ENCODE measurements at regions not wholly inside any gene's neighbourhood (a gene's known extent, or its start where the extent isn't known, plus 50 kb on each side); places are given as distances from the start of the nearest gene placed in this dataset.

DNA sequence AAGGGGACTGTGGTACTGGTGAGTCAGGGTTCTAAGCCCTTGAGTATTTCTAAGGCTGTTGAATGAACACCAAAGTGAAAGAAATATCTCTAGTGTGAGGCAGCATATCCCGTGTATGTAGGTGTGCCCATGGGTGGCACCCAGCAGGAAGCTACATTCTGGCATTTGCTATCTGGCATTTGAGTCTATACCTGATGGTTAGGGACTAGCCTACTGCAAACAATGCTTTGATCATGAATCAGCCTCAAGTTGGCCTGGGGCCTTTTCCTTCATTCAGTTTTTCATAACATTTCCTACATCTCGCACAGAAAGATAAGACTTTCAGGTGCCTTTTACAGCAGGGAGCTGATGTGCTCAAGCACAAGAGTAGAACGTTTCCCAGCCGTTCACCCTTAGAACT, 85.7 kb upstream of the E2F7 start:
- TF ChIP-seq, protein P1, sequence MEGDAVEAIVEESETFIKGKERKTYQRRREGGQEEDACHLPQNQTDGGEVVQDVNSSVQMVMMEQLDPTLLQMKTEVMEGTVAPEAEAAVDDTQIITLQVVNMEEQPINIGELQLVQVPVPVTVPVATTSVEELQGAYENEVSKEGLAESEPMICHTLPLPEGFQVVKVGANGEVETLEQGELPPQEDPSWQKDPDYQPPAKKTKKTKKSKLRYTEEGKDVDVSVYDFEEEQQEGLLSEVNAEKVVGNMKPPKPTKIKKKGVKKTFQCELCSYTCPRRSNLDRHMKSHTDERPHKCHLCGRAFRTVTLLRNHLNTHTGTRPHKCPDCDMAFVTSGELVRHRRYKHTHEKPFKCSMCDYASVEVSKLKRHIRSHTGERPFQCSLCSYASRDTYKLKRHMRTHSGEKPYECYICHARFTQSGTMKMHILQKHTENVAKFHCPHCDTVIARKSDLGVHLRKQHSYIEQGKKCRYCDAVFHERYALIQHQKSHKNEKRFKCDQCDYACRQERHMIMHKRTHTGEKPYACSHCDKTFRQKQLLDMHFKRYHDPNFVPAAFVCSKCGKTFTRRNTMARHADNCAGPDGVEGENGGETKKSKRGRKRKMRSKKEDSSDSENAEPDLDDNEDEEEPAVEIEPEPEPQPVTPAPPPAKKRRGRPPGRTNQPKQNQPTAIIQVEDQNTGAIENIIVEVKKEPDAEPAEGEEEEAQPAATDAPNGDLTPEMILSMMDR (conservative IDR thresholded peaks at IDR 0.05) = no peak
- TF ChIP-seq ZFX (IDR thresholded peaks at IDR 0.05) = no peak
